Panc1 (cell line): ENCODE measurements at regions not wholly inside any gene's neighbourhood (a gene's known extent, or its start where the extent isn't known, plus 50 kb on each side); places are given as distances from the start of the nearest gene placed in this dataset.

Source experiments
- ATAC-seq: fragments of 200-7000 bp; cut with Tn5 transposase; 2 replicates; pipeline ENCODE4 v1.9.1; 2020; ENCODE audit warnings: mild to moderate bottlenecking, moderate library complexity
- BruUV-seq: library from RNA; stranded (reverse); fragments of 400-500 nt; replicated peaks from 2 replicates; lab custom pipeline; 2021; lab: Mats Ljungman, UMichigan
- CTCF ChIA-PET: fragments of 300-600 bp; sonication (Branson Sonifier 250); formaldehyde crosslinking; loops from one replicate; lab custom pipeline; 2022; ENCODE audit warnings: antibody characterized with exemption; lab: Charles Lee
- POLR2A ChIA-PET: fragments of 300-600 bp; sonication (Branson Sonifier 250); formaldehyde crosslinking; loops from one replicate; lab custom pipeline; 2022; ENCODE audit warnings: antibody characterized with exemption; lab: Charles Lee
- DNase-seq: peaks from one replicate; pipeline ENCODE4 v3.0.0-alpha.2; 2010; ENCODE audit warnings: low read depth, low spot score
- H3K27ac ChIP-seq: 2 replicates; pipeline ENCODE4 v1.5.1; 2011; ENCODE audit warnings: mild to moderate bottlenecking, low read length, inconsistent platforms
- H3K27me3 ChIP-seq: fragments of 200-500 bp; sonication (Bioruptor generic); 2 replicates; pipeline ENCODE4 v1.6.0; 2014; ENCODE audit warnings: low read length, inconsistent platforms; ENCODE audit not compliant: control insufficient read depth, insufficient read depth
- H3K36me3 ChIP-seq: fragments of 200-500 bp; sonication (Bioruptor generic); 2 replicates; pipeline ENCODE4 v1.5.1; 2014; ENCODE audit warnings: inconsistent platforms, mild to moderate bottlenecking, low read length, moderate library complexity; ENCODE audit not compliant: control insufficient read depth, insufficient read depth
- H3K4me1 ChIP-seq: 2 replicates; pipeline ENCODE4 v1.5.1; 2011; ENCODE audit warnings: inconsistent platforms, mild to moderate bottlenecking, low read length, moderate library complexity; ENCODE audit not compliant: control insufficient read depth, insufficient read depth
- H3K4me3 ChIP-seq, 2 experiments: 2 replicates each; pipeline ENCODE4 v1.5.1; 2011 to 2012; ENCODE audit warnings: low read depth in 2 of 2, low read length in 2 of 2, mild to moderate bottlenecking in 2 of 2, inconsistent platforms in 1 of 2, moderate library complexity in 1 of 2
- H3K9me3 ChIP-seq: fragments of 200-500 bp; sonication (Bioruptor generic); 2 replicates; pipeline ENCODE4 v1.5.1; 2014; ENCODE audit warnings: low read depth, mild to moderate bottlenecking, inconsistent platforms, low read length, moderate library complexity; ENCODE audit not compliant: control insufficient read depth, insufficient read depth
- CTCF ChIP-seq: fragments of 450-650 bp; IDR thresholded peaks from 2 replicates; pipeline ENCODE4 v1.5.1; 2017; ENCODE audit warnings: mild to moderate bottlenecking
- POLR2AphosphoS5 ChIP-seq: IDR thresholded peaks from 2 replicates; pipeline ENCODE4 v1.6.1; 2012; ENCODE audit warnings: mild to moderate bottlenecking, low read depth, low read length, moderate library complexity
- REST ChIP-seq, 2 experiments: IDR thresholded peaks; 2 replicates each; pipeline ENCODE4 v1.6.1; 2011 to 2012; ENCODE audit warnings: low read depth in 2 of 2, control low read depth in 1 of 2, low read length in 1 of 2, mild to moderate bottlenecking in 1 of 2, moderate library complexity in 1 of 2; ENCODE audit not compliant: insufficient read depth in 1 of 2
- SIN3A ChIP-seq: IDR thresholded peaks from 2 replicates; pipeline ENCODE4 v1.6.1; 2012; ENCODE audit warnings: low read depth, mild to moderate bottlenecking, low read length, moderate library complexity, borderline replicate concordance; ENCODE audit not compliant: insufficient read depth
- TCF7L2 ChIP-seq: IDR thresholded peaks from 2 replicates; pipeline ENCODE4 v1.6.1; 2011; ENCODE audit warnings: mild to moderate bottlenecking, low read depth, low read length, inconsistent platforms
- in situ Hi-C: cut with HindIII; loops from 2 replicates; pipeline ENCODE4 v1.10.0; 2016; ENCODE audit warnings: low sequenced_read_pairs, low pct_unique_long_range_greater_than_20kb
- intact Hi-C: fragments of 100-400 bp; cut with micrococcal nuclease; formaldehyde crosslinking; loops from one replicate; pipeline ENCODE4 v1.10.0; 2022; ENCODE audit not compliant: unreplicated experiment

GRCh38 chr4:122328893-122329292 is 49.9 kb upstream of the ADAD1 start:
- DNase-seq (no peak), ATAC-seq (no peak)
- no peak for TF ChIP-seq TCF7L2
- TF ChIP-seq CTCF, result no peak
- no peak for TF ChIP-seq REST (IDR thresholded peaks at IDR 0.05; ENCODE audit: insufficient read depth in 1 of 2, low read depth in 2 of 2, low read length in 1 of 2)
- no peak for TF ChIP-seq SIN3A
- TF ChIP-seq POLR2AphosphoS5, result no peak
- Histone ChIP-seq H3K27me3 (no peaks in the 10 kb centered on the region), H3K9me3 (no peaks in the 10 kb centered on the region), H3K4me3 (no peak overlapping the region), H3K36me3 (no peaks in the 10 kb centered on the region; the same call in 1 of the 2 replicates), H3K27ac (no peak overlapping the region), H3K4me1 (no peaks in the 10 kb centered on the region)
- BruUV-seq, result no TSS peak
- ChIA-PET CTCF (no interaction called here), POLR2A (no interaction called here)
- intact Hi-C loops, result no loop called here
- in situ Hi-C loops, result no loop called here
